K562 (cell line): ENCODE measurements at regions not wholly inside any gene's neighbourhood (a gene's known extent, or its start where the extent isn't known, plus 50 kb on each side); places are given as distances from the start of the nearest gene placed in this dataset.

Experiments used
- ATAC-seq: fragments of 200-7000 bp; cut with Tn5 transposase; 3 replicates; pipeline ENCODE4 v1.9.1; 2020; ENCODE audit warnings: moderate library complexity
- BruUV-seq: library from RNA; stranded (reverse); fragments of 400-500 nt; replicated peaks from 2 replicates; lab custom pipeline; 2021; lab: Mats Ljungman, UMichigan
- CTCF ChIA-PET: fragments of 300-600 bp; formaldehyde crosslinking; extraction: SDS; loops from one replicate; lab custom pipeline; 2021; ENCODE audit warnings: low intra/inter-chr PET ratio; lab: Yijun Ruan, JAX
- POLR2A ChIA-PET: fragments of 300-600, 350-650 bp; sonication (Branson Sonifier 250); formaldehyde crosslinking; extraction: SDS; loops from one replicate; lab custom pipeline; 2021; ENCODE audit warnings: antibody characterized with exemption, inconsistent platforms; lab: Yijun Ruan, JAX
- DNase-seq, 4 experiments: peaks; one replicate each; pipeline versions ENCODE4 v3.0.0 to v3.0.0-alpha.2; 2011 to 2018; ENCODE audit warnings: low spot score in 3 of 4, mixed read lengths in 3 of 4; ENCODE audit errors: extremely low read depth in 1 of 4
- FAIRE-seq: peaks from 2 replicates; lab custom pipeline; 2011; peaks lifted over from hg19 to GRCh38; lab: Jason Lieb, UNC
- H2AFZ ChIP-seq: 2 replicates; pipeline ENCODE4 v1.6.0; 2011; ENCODE audit warnings: low read depth, low read length, control low read depth, inconsistent platforms
- H3K27ac ChIP-seq: fragments of 200-600 bp; 3 replicates; pipeline ENCODE4 v1.8.0; 2011; ENCODE audit warnings: low read depth, mild to moderate bottlenecking, control low read depth, inconsistent platforms, low read length, moderate library complexity, mixed read lengths; ENCODE audit errors: extremely low read depth
- H3K27me3 ChIP-seq, 2 experiments: fragments of 300-600 bp in 1 of 2; 2 replicates in 1 of 2; 3 replicates in 1 of 2; pipeline versions ENCODE4 v1.6.0 to v1.8.0; 2011; ENCODE audit warnings: inconsistent platforms in 2 of 2, low read length in 2 of 2, mild to moderate bottlenecking in 1 of 2, mixed read lengths in 1 of 2, moderate library complexity in 1 of 2; ENCODE audit not compliant: control insufficient read depth in 2 of 2, insufficient read depth in 2 of 2
- H3K36me3 ChIP-seq: fragments of 300-600 bp; 3 replicates; pipeline ENCODE4 v1.8.0; 2011; ENCODE audit warnings: mild to moderate bottlenecking, low read length, inconsistent platforms; ENCODE audit not compliant: control insufficient read depth, insufficient read depth
- H3K4me1 ChIP-seq, 2 experiments: fragments of 200-600 bp in 1 of 2; replicated peaks in 1 of 2; 2 replicates in 1 of 2; 3 replicates in 1 of 2; pipeline versions ENCODE4 v1.5.1 to v1.8.0; 2011; ENCODE audit warnings: inconsistent platforms in 2 of 2, low read length in 2 of 2, mild to moderate bottlenecking in 1 of 2, mixed read lengths in 1 of 2, moderate library complexity in 1 of 2; ENCODE audit not compliant: control insufficient read depth in 2 of 2, insufficient read depth in 2 of 2
- H3K4me2 ChIP-seq: 2 replicates; pipeline ENCODE4 v1.6.1; 2011; ENCODE audit warnings: low read length, control low read depth, inconsistent platforms, mixed read lengths; ENCODE audit not compliant: insufficient read depth
- H3K4me3 ChIP-seq: fragments of 200-600 bp; sonication (generic), shearing (Covaris generic); 2 replicates; pipeline ENCODE4 v1.5.1; 2016; ENCODE audit warnings: control low read depth, inconsistent platforms
- H3K79me2 ChIP-seq: fragments of 200-600 bp; 3 replicates; pipeline ENCODE4 v1.8.0; 2011; ENCODE audit warnings: low read length, inconsistent platforms; ENCODE audit not compliant: control insufficient read depth, insufficient read depth
- H3K9ac ChIP-seq, 2 experiments: 2 replicates each; pipeline versions ENCODE4 v1.6.0 to v1.6.1; 2011; ENCODE audit warnings: low read depth in 2 of 2, low read length in 2 of 2, control low read depth in 1 of 2, inconsistent platforms in 1 of 2, mild to moderate bottlenecking in 1 of 2, mixed read lengths in 1 of 2; ENCODE audit not compliant: insufficient read depth in 1 of 2
- H3K9me1 ChIP-seq: one replicate; pipeline ENCODE4 v1.6.0; 2011; ENCODE audit warnings: inconsistent platforms, mild to moderate bottlenecking, low read length, moderate library complexity; ENCODE audit not compliant: control insufficient read depth, insufficient read depth
- H3K9me3 ChIP-seq: replicated peaks from 2 replicates; pipeline ENCODE4 v1.5.1; 2011; ENCODE audit warnings: low read depth, low read length, inconsistent platforms; ENCODE audit not compliant: control insufficient read depth, insufficient read depth
- H4K20me1 ChIP-seq: replicated peaks from 2 replicates; pipeline ENCODE4 v1.6.1; 2011; ENCODE audit warnings: low read length, inconsistent platforms, mixed read lengths; ENCODE audit not compliant: control insufficient read depth, insufficient read depth
- ARHGAP35 ChIP-seq: fragments of 450-650 bp; IDR thresholded peaks from 2 replicates; pipeline ENCODE4 v1.6.1; 2018; ENCODE audit not compliant: partially characterized antibody
- BRCA1 ChIP-seq, 2 experiments: fragments of 450-650 bp in 1 of 2; sonication (generic) in 1 of 2; formaldehyde crosslinking in 1 of 2; IDR thresholded peaks; 2 replicates each; pipeline versions ENCODE4 v1.5.0 to v1.6.1; 2017 to 2020; ENCODE audit warnings: mild to moderate bottlenecking in 1 of 2, missing genetic modification reagents in 1 of 2
- CREB5 ChIP-seq: fragments of 250-450 bp; sonication (Bioruptor Pico); IDR thresholded peaks from 2 replicates; pipeline ENCODE4 v1.5.0; 2020; ENCODE audit warnings: mild to moderate bottlenecking
- CREBBP ChIP-seq: IDR thresholded peaks from one replicate; pipeline ENCODE4 v1.6.1; 2012; ENCODE audit warnings: low read depth, mild to moderate bottlenecking, control low read depth, inconsistent platforms, low read length
- E2F6 ChIP-seq, 2 experiments: IDR thresholded peaks; 2 replicates each; pipeline ENCODE4 v1.6.1; 2011; ENCODE audit warnings: borderline replicate concordance in 1 of 2, control low read depth in 1 of 2, low read depth in 1 of 2, low read length in 1 of 2, mild to moderate bottlenecking in 1 of 2, mixed read lengths in 1 of 2, moderate library complexity in 1 of 2; ENCODE audit not compliant: insufficient read depth in 1 of 2, insufficient read length in 1 of 2, poor library complexity in 1 of 2, severe bottlenecking in 1 of 2; ENCODE audit errors: extremely low read depth in 1 of 2
- EP300 ChIP-seq: IDR thresholded peaks from 2 replicates; pipeline ENCODE4 v1.6.1; 2012; ENCODE audit warnings: low read length, improper control_type of control experiment
- EP400 ChIP-seq: fragments of 450-650 bp; IDR thresholded peaks from 2 replicates; pipeline ENCODE4 v1.6.1; 2017; ENCODE audit warnings: antibody characterized with exemption, mild to moderate bottlenecking, moderate library complexity
- MTF1 ChIP-seq: fragments of 250-450 bp; sonication (Bioruptor Pico); IDR thresholded peaks from 2 replicates; pipeline ENCODE4 v1.9.0; 2021; ENCODE audit warnings: moderate library complexity, mild to moderate bottlenecking, inconsistent platforms, borderline replicate concordance
- NCOA2 ChIP-seq, 2 experiments: fragments of 450-650 bp; IDR thresholded peaks; 2 replicates each; pipeline ENCODE4 v1.6.1; 2018; ENCODE audit warnings: mild to moderate bottlenecking in 2 of 2, moderate library complexity in 1 of 2; ENCODE audit not compliant: partially characterized antibody in 2 of 2
- NCOR1 ChIP-seq: fragments of 450-650 bp; IDR thresholded peaks from 2 replicates; pipeline ENCODE4 v1.6.1; 2016; ENCODE audit warnings: mild to moderate bottlenecking, moderate library complexity
- PHB2 ChIP-seq: fragments of 450-650 bp; IDR thresholded peaks from 2 replicates; pipeline ENCODE4 v1.6.1; 2017; ENCODE audit warnings: low read depth
- SIN3B ChIP-seq: fragments of 450-650 bp; IDR thresholded peaks from 2 replicates; pipeline ENCODE4 v1.6.1; 2017; ENCODE audit warnings: low read depth, mild to moderate bottlenecking, moderate library complexity
- SREBF2 ChIP-seq: sonication (generic); formaldehyde crosslinking; IDR thresholded peaks from 2 replicates; pipeline ENCODE4 v1.4.0; 2020; ENCODE audit warnings: mild to moderate bottlenecking, missing genetic modification reagents
- TARDBP ChIP-seq: fragments of 450-650 bp; IDR thresholded peaks from 2 replicates; pipeline ENCODE4 v1.6.1; 2016
- TFAP4 ChIP-seq: sonication (generic); formaldehyde crosslinking; IDR thresholded peaks from 2 replicates; pipeline ENCODE4 v1.8.0; 2022; ENCODE audit warnings: missing genetic modification reagents, mild to moderate bottlenecking, moderate library complexity, borderline replicate concordance
- ZC3H8 ChIP-seq: fragments of 450-650 bp; IDR thresholded peaks from 2 replicates; pipeline ENCODE4 v1.6.1; 2017
- ZNF551 ChIP-seq: fragments of 250-450 bp; sonication (Bioruptor Pico); IDR thresholded peaks from 2 replicates; pipeline ENCODE4 v1.5.0; 2021; ENCODE audit warnings: mild to moderate bottlenecking, moderate library complexity
- WGBS: fragments of 100-300 bp; shearing (Covaris generic); methylation state at CpG from one replicate; pipeline ENCODE4 v1.1.6; 2016; ENCODE audit warnings: low coverage, mixed read lengths; ENCODE audit not compliant: insufficient coverage; ENCODE audit errors: missing lambda C conversion rate; 5-methylcytosine and 5-hydroxymethylcytosine counted together
- in situ Hi-C: fragments of 300-500 bp; cut with MboI; formaldehyde crosslinking; loops from 4 replicates; pipeline ENCODE4 v1.15.0; 2018; ENCODE audit warnings: inconsistent platforms, mixed read lengths
- intact Hi-C: fragments of 100-400 bp; cut with micrococcal nuclease; formaldehyde crosslinking; loops from 2 replicates; pipeline ENCODE4 v1.14.2; 2022

- intact Hi-C loops: no loop called here
- no peak for FAIRE-seq
- ATAC-seq: no peak
- no peak overlapping the region for H2AFZ ChIP-seq
- H3K4me3 ChIP-seq: no peak overlapping the region
- peaks cover 0 to 2% of the 10 kb centered on the region in 2 experiments; a peak in 2 of 5 replicates for H3K4me1 ChIP-seq
- H4K20me1 ChIP-seq: no peaks in the 10 kb centered on the region
- H3K79me2 ChIP-seq: no peaks in the 10 kb centered on the region
- ChIA-PET CTCF (no interaction called here), POLR2A (interaction anchor here (1.0 kb wide), 1 partner anchor 9 kb away, joined by 3 read pairs; no protein-coding TSS in a partner anchor)
- H3K36me3 ChIP-seq: no peaks in the 10 kb centered on the region
- no peaks in the 10 kb centered on the region for H3K9me1 ChIP-seq
- WGBS: 9% methylated on average over 4 of the region's 4 CpGs
- no peaks in the 10 kb centered on the region for H3K9me3 ChIP-seq
- H3K9ac ChIP-seq: no peak overlapping the region
- in situ Hi-C loops: no loop called here
- BruUV-seq: no TSS peak
- no peaks in the 10 kb centered on the region for H3K27me3 ChIP-seq
- DNase-seq: no peak
- H3K27ac ChIP-seq: no peak overlapping the region
- H3K4me2 ChIP-seq: no peak overlapping the region
- no peak for TF ChIP-seq EP400
- TF ChIP-seq NCOA2 (IDR thresholded peaks at IDR 0.05; ENCODE audit: partially characterized antibody in 2 of 2): no peak
- no peak for TF ChIP-seq NCOR1
- no peak for TF ChIP-seq TFAP4 (CRISPR knock-in tag)
- no peak for TF ChIP-seq ARHGAP35
- TF ChIP-seq SIN3B: no peak
- TF ChIP-seq EP300: no peak
- TF ChIP-seq CREB5: no peak
- no peak for TF ChIP-seq CREBBP
- no peak for TF ChIP-seq BRCA1 (IDR thresholded peaks at IDR 0.05)
- TF ChIP-seq BRCA1 (CRISPR knock-in tag; IDR thresholded peaks at IDR 0.05): no peak
- TF ChIP-seq ZC3H8: no peak
- no peak for TF ChIP-seq ZNF551 (CRISPR knock-in tag)
- no peak for TF ChIP-seq MTF1 (CRISPR knock-in tag)
- TF ChIP-seq SREBF2 (CRISPR knock-in tag): no peak
- TF ChIP-seq E2F6 (IDR thresholded peaks at IDR 0.05; ENCODE audit: borderline replicate concordance in 1 of 2, extremely low read depth in 1 of 2, insufficient read depth in 1 of 2, insufficient read length in 1 of 2, low read depth in 1 of 2, low read length in 1 of 2, poor library complexity in 1 of 2, severe bottlenecking in 1 of 2): no peak
- no peak for TF ChIP-seq TARDBP
- no peak for TF ChIP-seq PHB2
These were observed 65.4 kb upstream of the TBPL2 start for GRCh38 chr14:55505846-55506245.
